SH-SY5Y (cell line): ENCODE measurements at regions not wholly inside any gene's neighbourhood (a gene's known extent, or its start where the extent isn't known, plus 50 kb on each side); places are given as distances from the start of the nearest gene placed in this dataset.

ENCODE experiments used
- GATA2 ChIP-seq: IDR thresholded peaks from 2 replicates; pipeline ENCODE4 v1.6.1; 2011; ENCODE audit warnings: mild to moderate bottlenecking, low read depth, low read length
- GATA3 ChIP-seq: IDR thresholded peaks from 2 replicates; pipeline ENCODE4 v1.6.1; 2011; ENCODE audit warnings: low read depth, mild to moderate bottlenecking, low read length, moderate library complexity

- TF ChIP-seq GATA3 (no peak), GATA2 (no peak)
These were observed 108.8 kb upstream of the GPR149 start for GRCh38 chr3:154538566-154539360.
